Astrocyte (in vitro differentiated cells and primary cell): ENCODE measurements at regions not wholly inside any gene's neighbourhood (a gene's known extent, or its start where the extent isn't known, plus 50 kb on each side); places are given as distances from the start of the nearest gene placed in this dataset.
"Not testable (repeated sequence)": the region's sequence is repeated elsewhere in the genome, so short reads cannot be mapped to it uniquely, and the experiment has no call there.

Experiments
- DNase-seq: peaks from one replicate; pipeline ENCODE4 v3.0.0-alpha.2; 2010; ENCODE audit warnings: low read depth
- FAIRE-seq: peaks from 2 replicates; lab custom pipeline; 2011; peaks lifted over from hg19 to GRCh38; lab: Jason Lieb, UNC
- H2AFZ ChIP-seq: 2 replicates; pipeline ENCODE4 v1.6.0; 2012; ENCODE audit warnings: low read depth, low read length, inconsistent platforms
- H3K27ac ChIP-seq: 2 replicates; pipeline ENCODE4 v1.5.1; 2011; ENCODE audit warnings: low read depth, low read length, inconsistent platforms
- H3K27me3 ChIP-seq: 2 replicates; pipeline ENCODE4 v1.6.0; 2011; ENCODE audit warnings: low read length, inconsistent platforms; ENCODE audit not compliant: insufficient read depth
- H3K36me3 ChIP-seq: 2 replicates; pipeline ENCODE4 v1.5.1; 2011; ENCODE audit warnings: low read length, inconsistent platforms; ENCODE audit not compliant: insufficient read depth
- H3K4me1 ChIP-seq: 2 replicates; pipeline ENCODE4 v1.5.1; 2011; ENCODE audit warnings: low read length, inconsistent platforms; ENCODE audit not compliant: insufficient read depth
- H3K4me2 ChIP-seq: 2 replicates; pipeline ENCODE4 v1.6.0; 2012; ENCODE audit warnings: low read length, inconsistent platforms
- H3K4me3 ChIP-seq: 2 replicates; pipeline ENCODE4 v1.5.1; 2011; ENCODE audit warnings: low read depth, mild to moderate bottlenecking, low read length, inconsistent platforms; ENCODE audit not compliant: insufficient read depth
- H3K79me2 ChIP-seq: 2 replicates; pipeline ENCODE4 v1.6.0; 2012; ENCODE audit warnings: mild to moderate bottlenecking, low read length, inconsistent platforms; ENCODE audit not compliant: insufficient read depth
- H3K9ac ChIP-seq: 2 replicates; pipeline ENCODE4 v1.6.0; 2012; ENCODE audit warnings: mild to moderate bottlenecking, low read length, inconsistent platforms
- H3K9me3 ChIP-seq: 2 replicates; pipeline ENCODE4 v1.5.1; 2012; ENCODE audit warnings: low read depth, mild to moderate bottlenecking, low read length, inconsistent platforms; ENCODE audit not compliant: insufficient read depth
- H4K20me1 ChIP-seq: 2 replicates; pipeline ENCODE4 v1.6.0; 2012; ENCODE audit warnings: low read length, inconsistent platforms; ENCODE audit not compliant: insufficient read depth
- H3K27ac Mint-ChIP-seq: one replicate; pipeline ENCODE4 v1.8.0; 2021; ENCODE audit warnings: mild to moderate bottlenecking, mixed read lengths; ENCODE audit not compliant: unreplicated experiment
- H3K27me3 Mint-ChIP-seq: one replicate; pipeline ENCODE4 v1.8.0; 2021; ENCODE audit warnings: low read depth, mixed read lengths; ENCODE audit not compliant: unreplicated experiment
- H3K36me3 Mint-ChIP-seq: one replicate; pipeline ENCODE4 v1.8.0; 2021; ENCODE audit warnings: low read depth, mixed read lengths; ENCODE audit not compliant: unreplicated experiment
- H3K4me1 Mint-ChIP-seq: one replicate; pipeline ENCODE4 v1.8.0; 2021; ENCODE audit warnings: low read depth, mixed read lengths; ENCODE audit not compliant: unreplicated experiment
- H3K4me3 Mint-ChIP-seq: one replicate; pipeline ENCODE4 v1.8.0; 2021; ENCODE audit warnings: mild to moderate bottlenecking, moderate library complexity, mixed read lengths; ENCODE audit not compliant: unreplicated experiment
- H3K9me3 Mint-ChIP-seq: one replicate; pipeline ENCODE4 v1.8.0; 2021; ENCODE audit warnings: mild to moderate bottlenecking, mixed read lengths; ENCODE audit not compliant: unreplicated experiment
- EZH2 ChIP-seq: IDR thresholded peaks from 2 replicates; pipeline ENCODE4 v1.6.1; 2012; ENCODE audit warnings: mild to moderate bottlenecking, low read length, inconsistent platforms; ENCODE audit not compliant: insufficient read depth
- TF ChIP-seq, protein P1 (sequence below): IDR thresholded peaks from 2 replicates; pipeline ENCODE4 v1.5.1; 2011; ENCODE audit warnings: low read depth, mild to moderate bottlenecking, inconsistent platforms, low read length, moderate library complexity; ENCODE audit not compliant: insufficient read depth

DNA sequence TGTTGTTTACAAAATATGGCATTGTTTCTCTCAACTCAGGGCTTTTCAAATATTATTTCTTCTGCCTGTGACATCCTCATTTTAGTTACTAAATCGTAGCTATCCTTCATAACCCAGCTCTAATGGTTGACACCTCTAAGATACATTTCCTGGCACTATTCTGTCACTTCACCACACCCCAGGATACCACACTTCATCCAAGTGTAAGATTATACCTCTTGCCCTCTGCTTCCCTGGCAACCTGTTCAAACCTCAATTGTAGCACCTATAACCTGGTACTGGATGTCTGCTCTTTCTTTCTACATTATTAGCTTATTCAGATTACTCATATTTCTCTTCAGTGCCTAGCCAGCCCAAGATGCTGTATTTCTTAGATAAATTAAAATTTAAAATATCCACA is 175.7 kb upstream of the SPIN4 start:
- TF ChIP-seq, protein P1, sequence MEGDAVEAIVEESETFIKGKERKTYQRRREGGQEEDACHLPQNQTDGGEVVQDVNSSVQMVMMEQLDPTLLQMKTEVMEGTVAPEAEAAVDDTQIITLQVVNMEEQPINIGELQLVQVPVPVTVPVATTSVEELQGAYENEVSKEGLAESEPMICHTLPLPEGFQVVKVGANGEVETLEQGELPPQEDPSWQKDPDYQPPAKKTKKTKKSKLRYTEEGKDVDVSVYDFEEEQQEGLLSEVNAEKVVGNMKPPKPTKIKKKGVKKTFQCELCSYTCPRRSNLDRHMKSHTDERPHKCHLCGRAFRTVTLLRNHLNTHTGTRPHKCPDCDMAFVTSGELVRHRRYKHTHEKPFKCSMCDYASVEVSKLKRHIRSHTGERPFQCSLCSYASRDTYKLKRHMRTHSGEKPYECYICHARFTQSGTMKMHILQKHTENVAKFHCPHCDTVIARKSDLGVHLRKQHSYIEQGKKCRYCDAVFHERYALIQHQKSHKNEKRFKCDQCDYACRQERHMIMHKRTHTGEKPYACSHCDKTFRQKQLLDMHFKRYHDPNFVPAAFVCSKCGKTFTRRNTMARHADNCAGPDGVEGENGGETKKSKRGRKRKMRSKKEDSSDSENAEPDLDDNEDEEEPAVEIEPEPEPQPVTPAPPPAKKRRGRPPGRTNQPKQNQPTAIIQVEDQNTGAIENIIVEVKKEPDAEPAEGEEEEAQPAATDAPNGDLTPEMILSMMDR: no peak
- no peak for TF ChIP-seq EZH2
- H3K9me3 Mint-ChIP-seq: peaks cover 4% of the 10 kb centered on the region

DNA sequence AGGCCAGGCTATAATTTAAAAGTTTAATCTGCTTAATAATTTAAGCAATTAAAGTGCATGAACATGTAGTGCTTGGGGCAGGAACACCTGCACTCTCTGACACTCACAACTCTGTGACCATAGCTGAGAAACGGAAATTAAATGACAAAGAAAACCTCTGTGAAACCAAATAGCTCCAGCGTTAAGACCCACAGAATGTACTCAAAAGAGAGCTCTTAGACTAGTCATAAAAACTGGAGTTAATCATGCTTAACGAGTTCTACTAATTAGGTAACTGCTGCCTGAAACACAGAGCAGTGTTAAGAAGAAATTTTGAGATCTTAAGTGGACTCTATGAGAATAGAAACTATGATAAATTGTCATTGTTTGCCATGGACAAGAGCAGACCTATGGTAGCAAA is 174.4 kb upstream of the SPIN4 start:
- DNase-seq (no peak), FAIRE-seq (no peak)
- Histone ChIP-seq H3K4me2 (no peak overlapping the region), H3K79me2 (peaks cover 13% of the 10 kb centered on the region), H3K36me3 (no peaks in the 10 kb centered on the region), H3K27me3 (no peaks in the 10 kb centered on the region), H3K9me3 (no peaks in the 10 kb centered on the region), H3K9ac (no peak overlapping the region), H2AFZ (no peak overlapping the region), H3K4me3 (no peak overlapping the region), H3K4me1 (no peaks in the 10 kb centered on the region), H3K27ac (no peak overlapping the region), H4K20me1 (peaks cover 7% of the 10 kb centered on the region)
- Mint-ChIP-seq H3K4me1 (no peaks in the 10 kb centered on the region), H3K27me3 (no peaks in the 10 kb centered on the region), H3K9me3 (peaks cover 4% of the 10 kb centered on the region), H3K27ac (no peak overlapping the region), H3K36me3 (no peaks in the 10 kb centered on the region), H3K4me3 (no peak overlapping the region)
- no peak for TF ChIP-seq EZH2
- TF ChIP-seq, protein P1: no peak

More for the DNA sequence above, 175.7 kb upstream of the SPIN4 start:
- Histone ChIP-seq H2AFZ (no peak overlapping the region), H4K20me1 (peaks cover 7% of the 10 kb centered on the region), H3K79me2 (peaks cover 13% of the 10 kb centered on the region), H3K27me3 (no peaks in the 10 kb centered on the region), H3K9me3 (no peaks in the 10 kb centered on the region), H3K9ac (no peak overlapping the region), H3K4me3 (no peak overlapping the region), H3K36me3 (no peaks in the 10 kb centered on the region), H3K27ac (no peak overlapping the region), H3K4me2 (no peak overlapping the region), H3K4me1 (no peaks in the 10 kb centered on the region)
- Mint-ChIP-seq H3K27ac (no peak overlapping the region), H3K36me3 (no peaks in the 10 kb centered on the region), H3K4me1 (no peaks in the 10 kb centered on the region), H3K27me3 (no peaks in the 10 kb centered on the region), H3K4me3 (no peak overlapping the region)
- DNase-seq: no peak
- FAIRE-seq: no peak

DNA sequence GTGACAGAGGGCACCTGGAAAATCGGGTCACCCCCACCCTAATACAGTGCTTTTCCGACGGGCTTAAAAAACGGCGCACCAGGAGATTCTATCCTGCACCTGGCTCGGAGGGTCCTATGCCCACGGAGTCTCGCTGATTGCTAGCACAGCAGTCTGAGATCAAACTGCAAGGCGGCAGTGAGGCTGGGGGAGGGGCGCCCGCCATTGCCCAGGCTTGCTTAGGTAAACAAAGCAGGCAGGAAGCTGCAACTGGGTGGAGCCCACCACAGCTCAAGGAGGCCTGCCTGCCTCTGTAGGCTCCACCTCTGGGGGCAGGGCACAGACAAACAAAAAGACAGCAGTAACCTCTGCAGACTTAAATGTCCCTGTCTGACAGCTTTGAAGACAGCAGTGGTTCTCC is 168.2 kb upstream of the SPIN4 start:
- H3K4me2 ChIP-seq, H3K27me3 ChIP-seq, H3K27ac ChIP-seq, H3K4me1 ChIP-seq, H4K20me1 ChIP-seq, H3K4me3 Mint-ChIP-seq, H3K36me3 Mint-ChIP-seq, H3K79me2 ChIP-seq, H3K27me3 Mint-ChIP-seq, H2AFZ ChIP-seq, H3K4me3 ChIP-seq, H3K9me3 ChIP-seq, H3K9me3 Mint-ChIP-seq, H3K4me1 Mint-ChIP-seq, H3K36me3 ChIP-seq, FAIRE-seq, DNase-seq, H3K9ac ChIP-seq, H3K27ac Mint-ChIP-seq: not testable (repeated sequence)
